Stimulated activated CD4-positive, alpha-beta T cell treated with anti-CD3 and anti-CD28 coated beads, Interleukin-2, amount 100 ng/mL, for 4 hours (primary cell): ENCODE measurements at regions not wholly inside any gene's neighbourhood (a gene's known extent, or its start where the extent isn't known, plus 50 kb on each side); places are given as distances from the start of the nearest gene placed in this dataset.

Experiments used
- DNase-seq: peaks from one replicate; pipeline ENCODE4 v3.0.0-alpha.2; 2020; ENCODE audit warnings: low read depth

- no peak for DNase-seq
Observed at GRCh38 chr17:68812876-68813584, 142.2 kb downstream of the ABCA8 start.

GRCh38 chr17:68809148-68809547 lies 146.0 kb downstream of the ABCA8 start:
- no peak for DNase-seq

- DNase-seq: no peak
Observed at GRCh38 chr17:68807998-68808772, 147.0 kb downstream of the ABCA8 start.

- DNase-seq: no peak
Observed at GRCh38 chr17:68805609-68806008, 149.6 kb downstream of the ABCA8 start.

DNA sequence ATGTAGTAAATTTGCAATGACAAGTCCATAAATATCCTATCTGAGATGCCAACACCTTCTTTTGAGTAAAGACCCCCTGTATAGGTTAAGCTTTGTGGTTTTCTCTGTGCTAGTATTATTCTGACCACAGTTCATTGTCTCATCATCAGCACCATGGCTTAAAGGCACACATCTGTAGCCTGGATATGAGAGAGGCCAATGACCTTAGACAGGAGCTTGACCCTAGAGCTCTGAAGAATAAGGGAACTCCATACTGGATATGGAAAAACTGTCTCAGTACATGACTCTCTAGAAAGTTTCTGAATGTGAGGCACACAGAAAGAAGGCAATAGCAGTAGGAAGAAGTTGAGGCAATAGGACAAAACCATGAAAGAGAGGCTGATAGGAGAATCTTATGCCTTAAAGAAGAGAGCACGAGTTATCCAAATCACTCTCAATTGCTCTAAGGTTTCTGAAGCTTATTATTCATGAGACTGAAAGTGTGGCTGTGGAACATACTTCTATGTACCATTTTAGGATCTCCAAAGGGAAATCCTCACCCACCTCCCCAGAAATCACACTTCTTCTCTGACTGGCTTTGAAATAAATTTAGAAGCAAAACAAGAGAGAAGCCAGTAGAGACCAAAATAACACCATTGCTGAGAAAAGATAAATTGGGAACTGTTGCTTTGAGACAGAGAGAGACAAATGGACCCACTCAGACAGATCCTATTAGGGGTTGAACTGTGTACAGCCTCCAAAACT lies 150.2 kb downstream of the ABCA8 start:
- DNase-seq: no peak

GRCh38 chr17:68803164-68803929 lies 151.8 kb downstream of the ABCA8 start:
- no peak for DNase-seq

GRCh38 chr17:68801335-68802247 lies 153.6 kb downstream of the ABCA8 start:
- no peak for DNase-seq

- DNase-seq: no peak
Observed at GRCh38 chr17:68800751-68801150, 154.4 kb downstream of the ABCA8 start.

DNA sequence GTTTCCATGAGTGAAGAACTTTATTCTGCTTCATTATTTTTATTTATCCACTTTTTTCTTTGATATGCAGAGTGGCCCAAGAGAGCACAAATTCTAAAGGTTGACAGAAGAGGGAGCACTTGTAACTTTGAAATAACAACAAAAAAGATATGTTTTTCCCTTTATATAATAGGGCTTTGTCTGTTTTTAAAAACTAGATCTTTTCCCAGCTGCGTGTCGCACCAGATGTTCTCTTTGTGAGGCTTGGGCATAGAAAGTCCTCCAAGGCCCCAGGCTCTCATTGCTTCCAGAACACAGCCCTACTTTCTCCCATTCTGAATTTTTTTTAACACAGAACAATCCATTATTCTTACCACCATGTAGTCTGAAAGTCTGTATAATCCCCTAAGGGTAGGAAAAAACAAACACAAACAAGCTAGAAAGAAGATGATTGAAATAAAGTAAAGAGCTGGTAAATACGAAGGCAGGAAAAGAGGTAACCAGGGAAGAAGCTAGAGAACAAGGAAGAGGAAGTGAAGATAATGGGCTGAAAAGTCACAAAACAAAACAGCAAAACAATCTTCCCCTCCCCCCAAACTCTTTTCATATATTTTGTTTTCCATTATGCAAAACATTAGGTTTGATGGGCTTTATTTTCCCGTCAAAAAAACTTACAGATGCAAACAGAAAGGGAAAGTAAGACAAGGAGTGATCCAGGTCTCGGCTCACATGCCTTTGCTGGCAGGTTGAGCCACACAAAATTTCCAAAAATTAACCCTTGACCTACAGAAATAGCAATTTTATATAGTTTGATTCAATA lies 160.4 kb downstream of the ABCA8 start:
- DNase-seq: no peak

DNA sequence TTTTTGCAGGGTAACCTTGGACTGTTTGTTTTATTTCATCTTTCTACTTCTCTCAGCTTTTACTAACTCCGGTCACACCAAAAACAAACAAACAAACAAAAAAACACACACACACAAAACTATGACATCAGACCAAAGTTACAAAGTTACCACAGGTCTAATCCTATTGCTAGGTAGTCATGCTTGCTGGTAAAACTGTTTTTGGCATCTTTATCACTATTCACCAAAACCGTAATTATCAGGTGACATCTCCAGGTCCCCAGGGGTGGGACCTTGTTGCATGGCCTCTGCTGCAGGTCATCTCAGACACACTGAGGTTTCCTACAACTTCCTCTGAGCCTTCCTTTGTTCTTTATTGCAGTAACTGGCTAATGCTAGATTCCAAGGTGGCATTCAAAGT lies 162.3 kb downstream of the ABCA8 start:
- no peak for DNase-seq

DNA sequence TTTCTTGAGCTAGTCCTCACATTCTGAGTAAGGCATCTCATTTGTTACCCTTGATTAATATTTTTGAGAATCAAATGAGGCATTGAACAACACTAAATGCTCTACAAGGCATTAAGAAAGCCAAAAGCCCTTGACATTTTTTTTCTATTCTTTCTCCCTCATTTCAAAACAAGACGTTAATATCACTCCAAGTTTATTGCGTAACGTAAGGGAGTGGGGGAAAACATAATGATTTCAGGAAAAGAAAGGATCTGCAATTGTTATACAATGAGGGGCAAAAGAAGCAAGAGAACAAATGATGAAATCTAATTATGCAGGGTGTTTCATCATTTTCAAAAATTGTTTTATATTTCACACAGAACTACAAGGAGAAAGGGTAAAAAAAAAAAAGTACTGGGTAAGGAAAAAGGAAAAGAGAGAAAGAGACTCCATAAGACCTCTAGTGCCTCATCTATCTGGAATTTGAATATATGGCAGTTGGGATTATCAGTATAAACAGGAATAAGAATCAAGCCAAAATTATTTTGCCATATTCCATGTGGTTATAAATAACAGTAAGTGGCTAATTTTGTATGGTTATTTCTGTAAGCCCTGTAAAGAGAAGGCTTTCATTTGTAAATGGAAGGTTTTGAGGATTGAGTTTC lies 163.0 kb downstream of the ABCA8 start:
- DNase-seq: no peak

- no peak for DNase-seq
Observed at GRCh38 chr17:68790931-68791330, 164.3 kb downstream of the ABCA8 start.

GRCh38 chr17:68790492-68790891 lies 164.7 kb downstream of the ABCA8 start:
- no peak for DNase-seq

DNA sequence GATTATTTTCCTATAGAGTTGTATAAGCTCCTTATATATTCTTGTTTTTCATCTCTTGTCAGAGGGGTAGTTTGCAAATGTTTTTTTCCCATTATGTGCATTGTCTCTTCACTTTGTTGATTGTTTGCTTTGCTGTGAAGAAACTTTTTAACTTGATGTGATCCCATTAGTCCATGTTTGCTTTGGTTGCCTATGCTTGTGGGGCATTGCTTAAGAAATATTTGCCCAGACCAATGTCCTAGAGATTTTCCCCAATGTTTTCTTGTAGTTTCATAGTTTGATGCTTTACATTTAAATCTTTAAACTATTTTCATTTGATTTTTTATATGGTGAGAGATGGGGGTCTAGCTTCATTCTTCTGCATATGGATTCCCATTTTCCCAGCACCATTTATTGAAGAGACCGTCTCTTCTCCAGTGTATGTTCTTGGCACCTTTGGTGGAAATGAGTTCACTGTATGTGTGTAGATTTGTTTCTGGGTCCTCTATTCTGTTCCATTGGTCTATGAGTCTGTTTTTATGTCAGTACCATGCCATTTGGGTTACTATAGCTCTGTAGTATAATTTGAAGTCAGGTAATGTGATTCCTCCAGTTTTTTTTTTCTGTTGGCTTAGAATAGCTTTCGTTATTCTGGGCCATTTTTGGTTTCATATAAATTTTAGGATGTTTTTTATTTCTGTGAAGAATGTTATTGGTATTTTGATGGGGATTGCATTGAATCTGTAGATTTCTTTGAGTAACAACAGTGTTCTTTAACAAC lies 165.8 kb downstream of the ABCA8 start:
- no peak for DNase-seq

DNA sequence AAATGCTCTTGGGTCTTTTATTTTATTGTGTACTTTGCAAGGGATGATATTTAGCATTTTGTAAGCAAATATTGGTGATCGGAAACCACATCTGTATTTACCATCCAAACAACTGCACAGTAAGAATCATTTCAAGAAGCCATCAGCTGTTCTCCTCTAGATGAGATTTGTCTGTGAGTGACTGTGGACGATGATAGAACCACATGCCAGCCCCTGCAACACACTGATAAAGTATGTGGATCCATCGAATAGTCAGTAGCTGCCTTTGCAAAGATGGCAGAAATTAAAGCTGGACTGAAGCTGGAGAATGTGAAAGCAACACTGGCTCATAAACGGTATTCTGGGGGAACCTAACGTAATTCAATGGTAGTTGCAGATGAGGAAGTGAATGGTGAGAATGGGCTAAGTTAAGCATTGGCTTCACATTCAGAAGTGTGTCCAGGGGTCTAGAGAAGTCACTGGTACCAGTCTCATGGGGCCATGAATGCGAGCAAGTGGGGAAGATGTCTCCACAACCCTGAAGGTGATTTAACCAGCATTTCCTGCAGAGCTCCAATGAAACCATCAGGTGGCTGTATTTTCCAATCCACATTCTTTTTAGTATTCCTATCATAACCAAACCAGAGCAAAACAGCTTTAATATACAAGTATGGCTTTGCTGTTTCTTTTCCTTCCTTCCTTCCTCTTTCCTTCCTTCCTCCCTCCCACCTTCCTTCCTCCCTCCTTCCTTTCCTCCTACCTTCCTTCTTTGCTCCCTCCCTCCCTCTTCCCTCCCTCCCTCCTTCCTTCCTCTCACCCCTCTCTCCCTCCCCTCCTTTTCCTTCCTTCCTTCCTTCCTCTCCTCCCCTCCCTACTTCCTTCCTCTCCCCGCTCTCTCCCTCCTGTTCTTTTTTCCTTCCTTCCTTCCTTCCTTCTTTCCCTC lies 169.4 kb downstream of the ABCA8 start:
- no peak for DNase-seq

DNA sequence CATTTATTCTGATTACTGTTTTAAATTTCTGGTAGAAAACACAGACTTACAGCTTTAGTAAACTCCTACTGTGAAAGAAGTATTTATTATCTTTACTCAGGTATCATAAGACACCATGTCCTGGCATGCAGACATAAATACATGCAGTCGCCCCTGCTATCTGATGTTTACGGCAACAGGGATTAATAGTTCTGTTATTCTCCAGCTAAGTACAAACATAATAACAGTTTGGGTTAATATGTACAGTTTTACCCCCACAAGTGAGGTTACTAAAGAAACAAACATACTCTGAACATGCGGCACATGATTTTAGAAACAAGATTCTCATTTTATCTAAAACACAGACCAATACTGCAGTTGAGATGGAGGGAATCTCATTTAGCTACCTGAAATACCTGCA lies 170.8 kb downstream of the ABCA8 start:
- no peak for DNase-seq

- DNase-seq: no peak
Observed at GRCh38 chr17:68783861-68784260, 171.3 kb downstream of the ABCA8 start.

DNA sequence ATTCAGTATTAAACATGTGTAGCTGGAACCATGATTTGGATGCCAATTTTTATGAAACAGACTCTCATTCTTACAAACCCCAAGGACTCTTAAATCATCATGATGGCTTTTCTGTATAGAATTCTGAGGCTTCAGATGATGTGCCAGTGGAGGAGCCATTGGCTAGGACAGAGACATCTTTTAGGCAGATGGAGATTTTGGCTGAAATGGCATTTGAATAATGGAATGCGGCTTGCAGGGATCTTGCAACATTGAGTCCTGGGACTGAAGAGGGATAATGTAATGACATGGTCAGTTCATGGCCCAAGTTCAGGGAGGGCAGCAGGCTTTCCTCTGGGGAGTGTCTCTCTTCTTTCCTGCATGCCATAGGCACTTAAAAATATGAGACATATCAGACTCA lies 172.4 kb downstream of the ABCA8 start:
- no peak for DNase-seq
